Astrocyte of the hippocampus (primary cell): ENCODE measurements at regions not wholly inside any gene's neighbourhood (a gene's known extent, or its start where the extent isn't known, plus 50 kb on each side); places are given as distances from the start of the nearest gene placed in this dataset.

Experiments used
- DNase-seq: peaks from one replicate; pipeline ENCODE4 v3.0.0; 2011; ENCODE audit warnings: low read depth, low spot score

GRCh38 chr1:81097860-81098259 lies 702.9 kb upstream of the ADGRL2 start:
- DNase-seq: no peak

- DNase-seq: no peak
Measured at GRCh38 chr1:81073580-81073979, 727.2 kb upstream of the ADGRL2 start.

GRCh38 chr1:81071969-81072753 lies 728.6 kb upstream of the ADGRL2 start:
- DNase-seq: no peak

GRCh38 chr1:81071072-81071858 lies 729.5 kb upstream of the ADGRL2 start:
- no peak for DNase-seq

GRCh38 chr1:81069856-81070255 lies 730.9 kb upstream of the ADGRL2 start:
- no peak for DNase-seq

- DNase-seq: no peak
Measured at GRCh38 chr1:81068726-81069125, 732.0 kb upstream of the ADGRL2 start.

- DNase-seq: no peak
Measured at GRCh38 chr1:81053826-81054225, 746.9 kb upstream of the ADGRL2 start.

- no peak for DNase-seq
Measured at GRCh38 chr1:81052162-81052561, 748.6 kb upstream of the ADGRL2 start.

- no peak for DNase-seq
Measured at GRCh38 chr1:81050390-81050789, 750.3 kb upstream of the ADGRL2 start.

- peak; percentile 88 for DNase-seq
Measured at GRCh38 chr1:81044708-81045107, 756.0 kb upstream of the ADGRL2 start.

- DNase-seq: no peak
Measured at GRCh38 chr1:81042225-81042624, 758.5 kb upstream of the ADGRL2 start.

- DNase-seq: no peak
Measured at GRCh38 chr1:81034291-81034690, 766.4 kb upstream of the ADGRL2 start.

- DNase-seq: no peak
Measured at GRCh38 chr1:81032973-81033425, 767.7 kb upstream of the ADGRL2 start.

GRCh38 chr1:81032374-81032773 lies 768.4 kb upstream of the ADGRL2 start:
- no peak for DNase-seq

GRCh38 chr1:81030441-81030840 lies 770.3 kb upstream of the ADGRL2 start:
- DNase-seq: no peak

- DNase-seq: no peak
Measured at GRCh38 chr1:81029266-81029665, 771.5 kb upstream of the ADGRL2 start.

- DNase-seq: peak; percentile 46
Measured at GRCh38 chr1:81023187-81023724, 777.5 kb upstream of the ADGRL2 start.

GRCh38 chr1:81021134-81021533 lies 779.6 kb upstream of the ADGRL2 start:
- DNase-seq: no peak

GRCh38 chr1:81020506-81020905 lies 780.2 kb upstream of the ADGRL2 start:
- DNase-seq: no peak

- no peak for DNase-seq
Measured at GRCh38 chr1:81010126-81010525, 790.6 kb upstream of the ADGRL2 start.

- no peak for DNase-seq
Measured at GRCh38 chr1:81008293-81008692, 792.4 kb upstream of the ADGRL2 start.

- DNase-seq: no peak
Measured at GRCh38 chr1:81007024-81007423, 793.7 kb upstream of the ADGRL2 start.

GRCh38 chr1:81006502-81006901 lies 794.2 kb upstream of the ADGRL2 start:
- DNase-seq: no peak
